IMR-90 (cell line): ENCODE measurements at regions not wholly inside any gene's neighbourhood (a gene's known extent, or its start where the extent isn't known, plus 50 kb on each side); places are given as distances from the start of the nearest gene placed in this dataset.

ENCODE experiments used
- ATAC-seq: fragments of 200-7000 bp; cut with Tn5 transposase; 2 replicates; pipeline ENCODE4 v1.9.1; 2020; ENCODE audit warnings: low read depth, mild to moderate bottlenecking, moderate library complexity
- BruUV-seq: library from RNA; stranded (reverse); fragments of 400-500 nt; replicated peaks from 2 replicates; lab custom pipeline; 2021; lab: Mats Ljungman, UMichigan
- CTCF ChIA-PET: fragments of 300-600 bp; formaldehyde crosslinking; extraction: SDS; loops from one replicate; lab custom pipeline; 2021; ENCODE audit warnings: antibody characterized with exemption; lab: Yijun Ruan, JAX
- POLR2A ChIA-PET: fragments of 300-600 bp; sonication (Branson Sonifier 250); formaldehyde crosslinking; loops from one replicate; lab custom pipeline; 2022; ENCODE audit warnings: antibody characterized with exemption; ENCODE audit not compliant: unreplicated experiment; lab: Charles Lee
- DNase-seq: peaks from one replicate; pipeline ENCODE4 v3.0.0; 2013
- H2AFZ ChIP-seq: replicated peaks from 2 replicates; pipeline ENCODE3; 2013; ENCODE audit warnings: low read length, mild to moderate bottlenecking; ENCODE audit not compliant: poor library complexity
- H2AK5ac ChIP-seq: 2 replicates; pipeline ENCODE4 v1.6.1; 2013; ENCODE audit warnings: low read depth, low read length, inconsistent platforms
- H2AK9ac ChIP-seq: replicated peaks from 2 replicates; pipeline ENCODE3; 2013; ENCODE audit warnings: mild to moderate bottlenecking, low read depth, low read length, moderate library complexity; ENCODE audit not compliant: poor library complexity
- H2BK120ac ChIP-seq: 2 replicates; pipeline ENCODE4 v1.6.1; 2013; ENCODE audit warnings: low read depth, low read length, inconsistent platforms
- H2BK15ac ChIP-seq: 3 replicates; pipeline ENCODE4 v1.6.1; 2013; ENCODE audit warnings: low read depth, low read length, inconsistent platforms
- H2BK20ac ChIP-seq: 2 replicates; pipeline ENCODE4 v1.6.1; 2013; ENCODE audit warnings: low read depth, mild to moderate bottlenecking, inconsistent platforms, low read length, moderate library complexity
- H2BK5ac ChIP-seq: 2 replicates; pipeline ENCODE4 v1.6.1; 2013; ENCODE audit warnings: mild to moderate bottlenecking, low read depth, low read length, inconsistent platforms; ENCODE audit not compliant: poor library complexity, severe bottlenecking
- H3K14ac ChIP-seq: replicated peaks from 2 replicates; pipeline ENCODE4 v1.6.1; 2013; ENCODE audit warnings: low read depth, low read length, inconsistent platforms
- H3K18ac ChIP-seq: 2 replicates; pipeline ENCODE4 v1.6.1; 2013; ENCODE audit warnings: low read depth, low read length, control low read depth
- H3K23ac ChIP-seq: 2 replicates; pipeline ENCODE4 v1.6.1; 2013; ENCODE audit warnings: low read depth, low read length, inconsistent platforms
- H3K27ac ChIP-seq: 2 replicates; pipeline ENCODE4 v1.5.1; 2013; ENCODE audit warnings: mild to moderate bottlenecking, control low read depth, low read length; ENCODE audit not compliant: insufficient read depth
- H3K27me3 ChIP-seq: 2 replicates; pipeline ENCODE4 v1.6.1; 2013; ENCODE audit warnings: low read length; ENCODE audit not compliant: control insufficient read depth, insufficient read depth
- H3K36me3 ChIP-seq: 2 replicates; pipeline ENCODE4 v1.6.1; 2013; ENCODE audit warnings: low read length, mixed read lengths; ENCODE audit not compliant: control insufficient read depth, insufficient read depth
- H3K4ac ChIP-seq: 2 replicates; pipeline ENCODE4 v1.6.1; 2013; ENCODE audit warnings: low read depth, low read length, inconsistent platforms
- H3K4me1 ChIP-seq: 2 replicates; pipeline ENCODE4 v1.6.1; 2013; ENCODE audit warnings: low read length, mixed read lengths; ENCODE audit not compliant: control insufficient read depth, insufficient read depth
- H3K4me2 ChIP-seq: 2 replicates; pipeline ENCODE4 v1.6.1; 2013; ENCODE audit warnings: low read depth, mild to moderate bottlenecking, control low read depth, low read length, moderate library complexity
- H3K4me3 ChIP-seq: 2 replicates; pipeline ENCODE4 v1.5.1; 2013; ENCODE audit warnings: low read depth, mild to moderate bottlenecking, control low read depth, low read length, moderate library complexity; ENCODE audit not compliant: insufficient read depth
- H3K56ac ChIP-seq: 2 replicates; pipeline ENCODE4 v1.6.1; 2013; ENCODE audit warnings: low read length, inconsistent platforms; ENCODE audit not compliant: insufficient read depth; ENCODE audit errors: extremely low read depth
- H3K79me1 ChIP-seq, 2 experiments: 2 replicates each; pipeline ENCODE4 v1.6.1; 2013; ENCODE audit warnings: low read length in 2 of 2, inconsistent platforms in 1 of 2, low read depth in 1 of 2
- H3K9ac ChIP-seq: 2 replicates; pipeline ENCODE4 v1.6.1; 2013; ENCODE audit warnings: low read depth, low read length, control low read depth
- H3K9me1 ChIP-seq: 2 replicates; pipeline ENCODE4 v1.6.1; 2013; ENCODE audit warnings: low read length, inconsistent platforms; ENCODE audit not compliant: insufficient read depth
- H3K9me3 ChIP-seq: 2 replicates; pipeline ENCODE4 v1.6.1; 2013; ENCODE audit warnings: low read length; ENCODE audit not compliant: control insufficient read depth, insufficient read depth
- H4K20me1 ChIP-seq: 2 replicates; pipeline ENCODE4 v1.6.1; 2013; ENCODE audit warnings: low read length, inconsistent platforms; ENCODE audit not compliant: insufficient read depth
- H4K5ac ChIP-seq: 2 replicates; pipeline ENCODE4 v1.6.1; 2013; ENCODE audit warnings: mild to moderate bottlenecking, low read depth, low read length, control low read depth
- H4K8ac ChIP-seq, 2 experiments: 2 replicates each; pipeline ENCODE4 v1.6.1; 2013; ENCODE audit warnings: low read depth in 2 of 2, low read length in 2 of 2, control low read depth in 1 of 2, inconsistent platforms in 1 of 2
- H4K91ac ChIP-seq: 2 replicates; pipeline ENCODE4 v1.6.1; 2013; ENCODE audit warnings: low read depth, low read length, inconsistent platforms; ENCODE audit not compliant: insufficient read depth
- BHLHE40 ChIP-seq: fragments of 150-350 bp; IDR thresholded peaks from 2 replicates; pipeline ENCODE4 v1.6.1; 2016; ENCODE audit warnings: mild to moderate bottlenecking, low read depth, low read length
- CEBPB ChIP-seq: IDR thresholded peaks from 2 replicates; pipeline ENCODE4 v1.6.1; 2012; ENCODE audit warnings: low read depth, low read length, improper control_type of control experiment
- FOS ChIP-seq: fragments of 150-350 bp; IDR thresholded peaks from 2 replicates; pipeline ENCODE4 v1.6.1; 2016; ENCODE audit warnings: low read depth, low read length
- MAFK ChIP-seq: IDR thresholded peaks from 2 replicates; pipeline ENCODE4 v1.6.1; 2012; ENCODE audit warnings: low read depth, low read length, improper control_type of control experiment
- MAZ ChIP-seq: IDR thresholded peaks from 2 replicates; pipeline ENCODE4 v1.6.1; 2012; ENCODE audit warnings: low read depth, mild to moderate bottlenecking, low read length, improper control_type of control experiment, moderate library complexity, borderline replicate concordance
- MXI1 ChIP-seq: IDR thresholded peaks from 2 replicates; pipeline ENCODE4 v1.6.1; 2012; ENCODE audit warnings: low read depth, mild to moderate bottlenecking, low read length, moderate library complexity, borderline replicate concordance
- NFE2L2 ChIP-seq: fragments of 150-350 bp; IDR thresholded peaks from 2 replicates; pipeline ENCODE4 v1.6.1; 2016; ENCODE audit warnings: low read depth, mild to moderate bottlenecking, low read length
- POLR2A ChIP-seq: IDR thresholded peaks from 2 replicates; pipeline ENCODE4 v1.6.1; 2012; ENCODE audit warnings: mild to moderate bottlenecking, low read depth, low read length
- RAD21 ChIP-seq: IDR thresholded peaks from 2 replicates; pipeline ENCODE4 v1.6.1; 2012; ENCODE audit warnings: low read length, improper control_type of control experiment
- RCOR1 ChIP-seq: IDR thresholded peaks from 2 replicates; pipeline ENCODE4 v1.6.1; 2012; ENCODE audit warnings: mild to moderate bottlenecking, low read length, improper control_type of control experiment; ENCODE audit not compliant: insufficient replicate concordance
- RFX5 ChIP-seq: IDR thresholded peaks from 2 replicates; pipeline ENCODE4 v1.8.0; 2012; ENCODE audit warnings: low read depth, mild to moderate bottlenecking, low read length, moderate library complexity
- SMC3 ChIP-seq: fragments of 150-350 bp; IDR thresholded peaks from 2 replicates; pipeline ENCODE4 v1.6.1; 2016; ENCODE audit warnings: low read depth, mild to moderate bottlenecking, antibody characterized with exemption, low read length, moderate library complexity
- WGBS, 2 experiments: methylation state at CpG; one replicate each; pipeline versions ENCODE4 v1.1.5 to v1.1.7; 2013; ENCODE audit warnings: missing lambda C conversion rate in 2 of 2; ENCODE audit not compliant: insufficient read length in 1 of 2; ENCODE audit errors: extremely low coverage in 2 of 2; 5-methylcytosine and 5-hydroxymethylcytosine counted together
- dilution Hi-C: fragments of 300-500 bp; cut with HindIII; formaldehyde crosslinking; loops from one replicate; pipeline ENCODE4 v1.14.3; 2018; ENCODE audit warnings: low sequenced_read_pairs; ENCODE audit not compliant: unreplicated experiment
- in situ Hi-C: fragments of 300-500 bp; cut with MboI; formaldehyde crosslinking; loops from 3 replicates; pipeline ENCODE4 v1.14.3; 2019; ENCODE audit warnings: low sequenced_read_pairs, inconsistent platforms, mixed read lengths
- intact Hi-C: fragments of 100-400 bp; cut with micrococcal nuclease; formaldehyde crosslinking; loops from 2 replicates; pipeline ENCODE4 v1.10.0; 2022
- TF ChIP-seq, protein P1 (sequence below): conservative IDR thresholded peaks from 2 replicates; pipeline ENCODE4 v1.5.1; 2012; ENCODE audit warnings: mild to moderate bottlenecking, low read depth, low read length, improper control_type of control experiment
- TF ChIP-seq, protein P2 (sequence below): fragments of 150-350 bp; IDR thresholded peaks from 2 replicates; pipeline ENCODE4 v1.6.1; 2016; ENCODE audit warnings: low read depth, mild to moderate bottlenecking, low read length, moderate library complexity, borderline replicate concordance
- TF ChIP-seq, protein P3 (sequence below): fragments of 150-350 bp; IDR thresholded peaks from 2 replicates; pipeline ENCODE4 v1.6.1; 2017; ENCODE audit warnings: mild to moderate bottlenecking, antibody characterized with exemption, low read length, low read depth

DNA sequence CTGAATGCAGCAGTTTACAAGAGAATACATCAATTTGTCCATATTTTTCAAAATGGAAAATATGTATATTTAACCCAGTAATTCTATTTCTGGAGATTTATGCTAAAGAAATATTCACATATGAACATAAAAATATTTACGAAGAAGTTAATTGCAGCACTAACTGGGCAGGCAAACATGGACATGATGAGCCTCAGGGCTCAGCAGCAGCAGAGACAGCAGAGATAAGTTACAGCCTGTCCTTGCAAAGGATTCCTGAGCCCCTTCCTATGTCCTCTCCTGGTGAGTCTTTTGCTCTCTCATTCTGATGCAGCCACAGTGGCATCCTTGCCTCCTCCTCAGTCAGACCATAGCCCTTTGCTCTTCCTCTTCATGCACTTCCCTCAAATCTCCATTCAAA, 680.6 kb upstream of the CPEB2 start:
- no CpG with 5 or more reads among the region's 1 CpG for WGBS, 2 experiments
- ATAC-seq, result no peak

More for the DNA sequence above, 680.6 kb upstream of the CPEB2 start:
- Histone ChIP-seq H3K4me2 (no peak overlapping the region), H4K5ac (no peak overlapping the region), H3K9ac (no peak overlapping the region), H2BK120ac (no peak overlapping the region), H3K79me1 (no peaks in the 10 kb centered on the region), H2BK5ac (no peak overlapping the region), H3K18ac (no peak overlapping the region), H3K27ac (no peak overlapping the region), H4K20me1 (no peaks in the 10 kb centered on the region), H3K9me3 (0 out of 2 replicates have a peak, but pooled peaks cover 2% of the 10 kb centered on the region), H3K14ac (no peak overlapping the region), H2AFZ (no peak overlapping the region), H4K91ac (no peak overlapping the region), H2BK15ac (no peak overlapping the region), H4K8ac (no peak overlapping the region), H3K56ac (no peak overlapping the region), H3K23ac (no peak overlapping the region), H3K9me1 (no peaks in the 10 kb centered on the region), H3K36me3 (no peaks in the 10 kb centered on the region), H3K4me3 (no peak overlapping the region), H2BK20ac (no peak overlapping the region), H2AK5ac (no peak overlapping the region), H3K4me1 (no peaks in the 10 kb centered on the region), H3K27me3 (no peaks in the 10 kb centered on the region), H3K4ac (no peak overlapping the region), H2AK9ac (no peak overlapping the region)
- dilution Hi-C loops (no loop called here), in situ Hi-C loops (no loop called here), intact Hi-C loops (no loop called here)
- TF ChIP-seq BHLHE40, result no peak
- TF ChIP-seq, protein P1, sequence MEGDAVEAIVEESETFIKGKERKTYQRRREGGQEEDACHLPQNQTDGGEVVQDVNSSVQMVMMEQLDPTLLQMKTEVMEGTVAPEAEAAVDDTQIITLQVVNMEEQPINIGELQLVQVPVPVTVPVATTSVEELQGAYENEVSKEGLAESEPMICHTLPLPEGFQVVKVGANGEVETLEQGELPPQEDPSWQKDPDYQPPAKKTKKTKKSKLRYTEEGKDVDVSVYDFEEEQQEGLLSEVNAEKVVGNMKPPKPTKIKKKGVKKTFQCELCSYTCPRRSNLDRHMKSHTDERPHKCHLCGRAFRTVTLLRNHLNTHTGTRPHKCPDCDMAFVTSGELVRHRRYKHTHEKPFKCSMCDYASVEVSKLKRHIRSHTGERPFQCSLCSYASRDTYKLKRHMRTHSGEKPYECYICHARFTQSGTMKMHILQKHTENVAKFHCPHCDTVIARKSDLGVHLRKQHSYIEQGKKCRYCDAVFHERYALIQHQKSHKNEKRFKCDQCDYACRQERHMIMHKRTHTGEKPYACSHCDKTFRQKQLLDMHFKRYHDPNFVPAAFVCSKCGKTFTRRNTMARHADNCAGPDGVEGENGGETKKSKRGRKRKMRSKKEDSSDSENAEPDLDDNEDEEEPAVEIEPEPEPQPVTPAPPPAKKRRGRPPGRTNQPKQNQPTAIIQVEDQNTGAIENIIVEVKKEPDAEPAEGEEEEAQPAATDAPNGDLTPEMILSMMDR, result no peak
- no peak for TF ChIP-seq NFE2L2
- TF ChIP-seq POLR2A, result no peak
- TF ChIP-seq, protein P2, sequence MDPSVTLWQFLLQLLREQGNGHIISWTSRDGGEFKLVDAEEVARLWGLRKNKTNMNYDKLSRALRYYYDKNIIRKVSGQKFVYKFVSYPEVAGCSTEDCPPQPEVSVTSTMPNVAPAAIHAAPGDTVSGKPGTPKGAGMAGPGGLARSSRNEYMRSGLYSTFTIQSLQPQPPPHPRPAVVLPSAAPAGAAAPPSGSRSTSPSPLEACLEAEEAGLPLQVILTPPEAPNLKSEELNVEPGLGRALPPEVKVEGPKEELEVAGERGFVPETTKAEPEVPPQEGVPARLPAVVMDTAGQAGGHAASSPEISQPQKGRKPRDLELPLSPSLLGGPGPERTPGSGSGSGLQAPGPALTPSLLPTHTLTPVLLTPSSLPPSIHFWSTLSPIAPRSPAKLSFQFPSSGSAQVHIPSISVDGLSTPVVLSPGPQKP, result no peak
- no peak for TF ChIP-seq CEBPB
- no peak for TF ChIP-seq MAFK
- no peak for TF ChIP-seq MXI1
- TF ChIP-seq FOS, result no peak
- no peak for TF ChIP-seq RAD21
- no peak for TF ChIP-seq MAZ
- TF ChIP-seq, protein P3, sequence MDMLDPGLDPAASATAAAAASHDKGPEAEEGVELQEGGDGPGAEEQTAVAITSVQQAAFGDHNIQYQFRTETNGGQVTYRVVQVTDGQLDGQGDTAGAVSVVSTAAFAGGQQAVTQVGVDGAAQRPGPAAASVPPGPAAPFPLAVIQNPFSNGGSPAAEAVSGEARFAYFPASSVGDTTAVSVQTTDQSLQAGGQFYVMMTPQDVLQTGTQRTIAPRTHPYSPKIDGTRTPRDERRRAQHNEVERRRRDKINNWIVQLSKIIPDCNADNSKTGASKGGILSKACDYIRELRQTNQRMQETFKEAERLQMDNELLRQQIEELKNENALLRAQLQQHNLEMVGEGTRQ, result no peak
- no peak for TF ChIP-seq RCOR1
- TF ChIP-seq SMC3, result no peak
- no peak for TF ChIP-seq RFX5
- CTCF ChIA-PET, result interaction anchor here (0.8 kb wide), 1 partner anchor 19 kb away, joined by 4 read pairs; no protein-coding TSS in a partner anchor
- BruUV-seq, result no TSS peak
- no peak for DNase-seq
- POLR2A ChIA-PET, result no interaction called here
